ENCODE measurements at regions not wholly inside any gene's neighbourhood (a gene's known extent, or its start where the extent isn't known, plus 50 kb on each side); places are given as distances from the start of the nearest gene placed in this dataset.

DNA sequence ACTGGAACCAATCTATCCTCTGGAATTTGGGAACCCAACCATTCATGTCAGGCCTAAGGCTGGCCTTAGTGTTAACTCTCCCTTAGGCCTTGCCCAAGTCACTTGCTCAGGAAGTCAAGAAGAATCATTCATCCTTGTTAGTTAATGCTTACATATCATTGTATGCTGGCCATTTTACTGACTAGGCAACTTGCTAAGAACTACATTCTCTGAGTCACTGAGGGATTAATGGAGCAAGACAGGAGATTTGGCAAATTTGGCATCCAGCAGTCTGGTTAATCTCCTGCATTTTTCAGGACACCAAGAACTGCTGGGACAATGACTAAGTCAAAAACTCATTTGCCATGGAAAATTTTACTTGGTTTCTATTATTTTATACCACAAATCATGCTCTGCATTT, 115.8 kb upstream of the DDIT4L start:
- TF ChIP-seq CTCF (IDR thresholded peaks at IDR 0.05; ENCODE audit: borderline replicate concordance, extremely low read depth, low read length, poor library complexity, severe bottlenecking) (no peak), EZH2 (IDR thresholded peaks at IDR 0.05; ENCODE audit: borderline replicate concordance, low read depth, low read length, severe bottlenecking) (no peak)
- Histone ChIP-seq H3K9me3 (ENCODE audit: insufficient read depth, low read length, severe bottlenecking) (no peaks in the 10 kb centered on the region), H3K4me2 (ENCODE audit: insufficient read depth, low read length) (no peak overlapping the region), H3K4me1 (ENCODE audit: insufficient read depth, low read length) (no peaks in the 10 kb centered on the region), H3K79me2 (ENCODE audit: insufficient read depth, low read length) (no peaks in the 10 kb centered on the region), H2AFZ (ENCODE audit: low read depth, low read length) (no peak overlapping the region), H3K9ac (ENCODE audit: low read depth, low read length) (no peak overlapping the region), H3K4me3 (ENCODE audit: low read depth in 1 of 2, low read length in 2 of 2) (no peak overlapping the region), H4K20me1 (ENCODE audit: insufficient read depth, low read length) (no peaks in the 10 kb centered on the region), H3K27ac (ENCODE audit: low read length) (no peak overlapping the region), H3K36me3 (ENCODE audit: insufficient read depth, low read length) (no peaks in the 10 kb centered on the region), H3K27me3 (ENCODE audit: insufficient read depth, low read length, poor library complexity) (no peaks in the 10 kb centered on the region)
- DNase-seq (no peak), ATAC-seq (ENCODE audit: insufficient read depth, low read depth) (no peak)

GRCh38 chr4:100302061-100303026, 112.1 kb upstream of the DDIT4L start:
- Histone ChIP-seq H3K4me2 (ENCODE audit: insufficient read depth, low read length) (no peak overlapping the region), H4K20me1 (ENCODE audit: insufficient read depth, low read length) (no peaks in the 10 kb centered on the region), H3K27me3 (ENCODE audit: insufficient read depth, low read length, poor library complexity) (no peaks in the 10 kb centered on the region), H3K4me1 (ENCODE audit: insufficient read depth, low read length) (no peaks in the 10 kb centered on the region), H3K4me3 (ENCODE audit: low read depth in 1 of 2, low read length in 2 of 2) (no peak overlapping the region), H3K9me3 (ENCODE audit: insufficient read depth, low read length, severe bottlenecking) (no peaks in the 10 kb centered on the region), H3K36me3 (ENCODE audit: insufficient read depth, low read length) (no peaks in the 10 kb centered on the region), H3K9ac (ENCODE audit: low read depth, low read length) (no peak overlapping the region), H2AFZ (ENCODE audit: low read depth, low read length) (no peak overlapping the region), H3K27ac (ENCODE audit: low read length) (no peak overlapping the region), H3K79me2 (ENCODE audit: insufficient read depth, low read length) (no peaks in the 10 kb centered on the region)
- ATAC-seq (ENCODE audit: insufficient read depth, low read depth), result no peak; the same call in 2 of the 3 replicates
- no peak for DNase-seq
- no peak for TF ChIP-seq CTCF (IDR thresholded peaks at IDR 0.05; ENCODE audit: borderline replicate concordance, extremely low read depth, low read length, poor library complexity, severe bottlenecking)
- no peak for TF ChIP-seq EZH2 (IDR thresholded peaks at IDR 0.05; ENCODE audit: borderline replicate concordance, low read depth, low read length, severe bottlenecking)

- Histone ChIP-seq H3K4me2 (ENCODE audit: insufficient read depth, low read length) (no peak overlapping the region), H3K27ac (ENCODE audit: low read length) (no peak overlapping the region), H3K4me3 (ENCODE audit: low read depth in 1 of 2, low read length in 2 of 2) (no peak overlapping the region), H4K20me1 (ENCODE audit: insufficient read depth, low read length) (no peaks in the 10 kb centered on the region), H3K4me1 (ENCODE audit: insufficient read depth, low read length) (peaks cover 9% of the 10 kb centered on the region), H3K36me3 (ENCODE audit: insufficient read depth, low read length) (no peaks in the 10 kb centered on the region), H3K27me3 (ENCODE audit: insufficient read depth, low read length, poor library complexity) (no peaks in the 10 kb centered on the region), H2AFZ (ENCODE audit: low read depth, low read length) (no peak overlapping the region), H3K79me2 (ENCODE audit: insufficient read depth, low read length) (no peaks in the 10 kb centered on the region), H3K9ac (ENCODE audit: low read depth, low read length) (no peak overlapping the region), H3K9me3 (ENCODE audit: insufficient read depth, low read length, severe bottlenecking) (no peaks in the 10 kb centered on the region)
- TF ChIP-seq EZH2 (IDR thresholded peaks at IDR 0.05; ENCODE audit: borderline replicate concordance, low read depth, low read length, severe bottlenecking) (no peak), CTCF (IDR thresholded peaks at IDR 0.05; ENCODE audit: borderline replicate concordance, extremely low read depth, low read length, poor library complexity, severe bottlenecking) (no peak)
- DNase-seq (no peak), ATAC-seq (ENCODE audit: insufficient read depth, low read depth) (no peak)
Observed at GRCh38 chr4:100299046-100299840, 109.0 kb upstream of the DDIT4L start.
